Activated CD4-positive, CD25-positive, alpha-beta regulatory T cell treated with anti-CD3 and anti-CD28 coated beads, Interleukin-2, amount 50 U/mL, for 24 hours (primary cell): ENCODE measurements at regions not wholly inside any gene's neighbourhood (a gene's known extent, or its start where the extent isn't known, plus 50 kb on each side); places are given as distances from the start of the nearest gene placed in this dataset.
A peak's percentile ranks its signal among the peaks of the same experiment; 100 is the strongest.
"Not testable (repeated sequence)": the region's sequence is repeated elsewhere in the genome, so short reads cannot be mapped to it uniquely, and the experiment has no call there.

ENCODE experiments used
- ATAC-seq, 2 donors: fragments of 150-1000 bp; cut with Tn5 transposase; one replicate each; pipeline ENCODE4 v1.10.0; 2021; ENCODE audit warnings: mild to moderate bottlenecking in 1 of 2, moderate library complexity in 1 of 2

DNA sequence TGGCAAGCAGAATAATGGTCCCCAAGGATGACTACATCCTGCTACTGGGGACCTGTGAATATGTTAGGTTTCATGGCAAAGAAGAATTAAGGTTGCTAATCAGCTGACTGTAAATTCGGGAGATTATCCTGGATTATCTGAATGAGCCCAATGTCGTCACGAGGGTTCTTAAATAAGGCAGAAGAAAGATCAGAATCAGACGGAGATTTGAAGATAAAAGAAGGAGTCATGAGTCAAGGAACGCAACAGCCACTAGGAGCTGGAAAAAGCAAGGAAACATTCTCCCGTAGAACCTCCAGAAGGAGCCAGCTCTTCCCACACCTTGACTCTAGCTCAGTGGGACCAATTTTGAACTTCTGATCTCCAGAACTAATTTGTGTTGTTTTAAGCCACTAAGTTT, 82.9 kb upstream of the APBB1IP start:
- no peak for ATAC-seq

DNA sequence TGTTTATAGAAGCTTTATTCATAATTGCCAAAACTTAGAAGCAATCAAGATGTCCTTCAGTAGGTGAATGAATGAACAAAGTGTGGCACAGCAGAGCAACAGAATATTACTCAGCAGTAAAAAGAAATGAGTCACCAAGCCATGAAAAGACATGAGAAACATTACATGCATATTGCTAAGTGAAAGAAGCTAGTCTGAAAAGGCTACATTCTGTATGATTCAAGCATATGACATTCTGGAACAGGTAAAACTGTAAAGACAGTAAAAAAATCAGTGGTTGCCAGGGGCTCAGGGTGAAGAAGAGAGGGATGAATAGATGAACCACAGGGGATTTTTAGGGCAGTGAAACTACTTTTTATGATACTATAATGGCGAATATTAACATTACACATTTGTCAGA, 80.9 kb upstream of the APBB1IP start:
- peak; percentile 96 to 97 for ATAC-seq

DNA sequence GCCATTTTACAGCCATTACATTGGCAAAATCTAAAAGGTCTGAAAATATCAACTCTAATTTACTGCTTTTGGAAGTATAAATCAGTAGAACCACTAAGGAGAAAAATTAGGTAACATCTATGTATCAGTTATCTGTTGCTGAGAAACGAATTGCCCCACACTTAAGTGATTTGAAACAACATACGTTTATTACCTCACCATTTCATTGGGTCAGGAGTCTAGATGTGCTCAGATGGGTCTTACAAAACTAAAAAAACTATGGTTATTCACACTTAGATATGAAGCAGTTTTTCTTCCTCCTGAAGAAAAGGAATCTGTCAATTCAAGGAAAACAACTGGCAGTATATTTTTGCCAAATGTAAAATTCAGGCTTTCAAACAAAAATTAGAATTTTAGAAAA, 80.1 kb upstream of the APBB1IP start:
- ATAC-seq, result no peak

DNA sequence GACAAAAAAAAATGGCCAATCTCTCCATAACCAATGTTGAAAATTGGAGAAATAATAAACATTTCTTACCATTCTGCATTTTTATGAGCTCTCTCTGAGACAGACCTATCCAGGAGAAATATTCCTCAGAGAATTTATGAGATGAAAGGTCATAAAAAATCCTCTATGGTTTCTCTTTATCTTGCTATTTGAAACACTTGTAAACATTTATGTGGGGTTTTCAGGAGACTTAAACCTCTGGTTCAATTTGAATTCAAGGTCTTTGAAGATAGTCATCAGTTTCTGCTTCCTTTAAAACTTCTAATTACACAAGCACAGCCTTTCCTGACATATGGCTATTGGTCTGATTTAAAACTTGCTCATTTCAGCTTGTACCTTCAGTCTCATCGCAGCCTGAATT, 78.5 kb upstream of the APBB1IP start:
- ATAC-seq, result no peak

DNA sequence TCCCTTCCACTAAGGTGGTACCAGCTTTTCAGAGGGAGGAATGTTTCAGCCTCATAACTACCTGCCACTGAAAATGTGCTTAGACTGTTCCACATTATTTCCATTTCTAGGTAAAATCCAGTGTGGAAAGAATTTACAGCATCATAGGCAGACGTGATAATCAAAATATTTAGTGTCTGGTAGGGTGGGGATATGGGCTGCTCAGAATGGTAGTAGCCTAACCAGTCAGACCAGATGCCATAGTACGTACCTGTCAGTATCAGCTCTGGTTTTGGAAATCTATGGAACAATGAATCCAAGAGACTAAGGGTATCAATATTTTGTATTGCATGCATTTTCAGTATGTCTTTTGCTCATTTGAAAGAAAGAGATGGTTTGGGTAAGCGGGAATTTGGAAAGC, 76.8 kb upstream of the APBB1IP start:
- no peak for ATAC-seq

DNA sequence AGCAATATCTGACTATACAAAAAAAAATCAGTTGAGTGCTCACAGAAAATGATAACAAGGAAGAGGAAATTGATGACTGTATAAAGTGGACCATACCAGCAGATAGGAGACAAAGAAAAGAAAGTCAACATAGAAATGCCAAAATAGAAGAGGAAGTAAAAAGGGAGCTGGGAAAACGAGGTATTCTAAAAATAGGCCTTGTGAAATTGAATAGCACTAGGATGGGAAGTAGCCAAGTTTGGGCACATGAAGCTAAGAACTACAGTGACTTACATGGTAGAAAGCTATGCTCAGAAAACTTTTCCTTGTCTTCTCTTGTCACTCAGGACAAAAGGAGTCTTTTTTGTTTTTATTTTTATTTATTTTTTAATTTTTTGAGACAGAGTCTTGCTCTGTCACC, 76.2 kb upstream of the APBB1IP start:
- ATAC-seq, result no peak

DNA sequence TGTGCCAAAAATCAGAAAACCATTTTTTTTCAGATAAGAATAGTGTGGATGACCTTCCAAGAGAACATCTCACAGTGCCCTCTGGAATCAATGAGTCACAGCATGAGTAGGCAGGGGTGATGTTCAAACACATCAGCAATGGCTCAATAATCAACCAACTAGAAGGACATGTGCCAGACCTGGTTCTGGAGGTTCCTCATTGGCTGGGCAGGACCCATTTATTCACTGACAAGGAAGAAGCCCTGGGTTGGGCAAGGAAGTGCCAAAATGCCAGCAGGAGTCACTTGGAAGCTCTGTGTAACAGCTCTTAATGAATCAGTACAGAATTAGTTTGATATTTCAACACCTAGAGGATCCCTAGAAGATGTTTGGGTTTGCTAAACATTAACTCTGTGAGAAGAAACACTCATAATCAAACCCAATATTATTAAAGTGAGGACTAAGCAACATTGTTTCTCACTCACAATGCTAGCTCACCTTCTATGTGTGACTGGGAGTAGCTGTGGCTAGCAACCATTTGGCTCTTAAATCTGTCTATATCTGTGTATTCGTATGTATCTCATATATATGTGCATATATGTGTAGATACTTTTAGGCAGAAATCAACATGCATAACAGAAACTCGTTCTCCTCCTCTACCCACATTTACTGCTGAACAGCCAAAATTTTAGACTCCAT, 72.3 kb upstream of the APBB1IP start:
- no peak for ATAC-seq

DNA sequence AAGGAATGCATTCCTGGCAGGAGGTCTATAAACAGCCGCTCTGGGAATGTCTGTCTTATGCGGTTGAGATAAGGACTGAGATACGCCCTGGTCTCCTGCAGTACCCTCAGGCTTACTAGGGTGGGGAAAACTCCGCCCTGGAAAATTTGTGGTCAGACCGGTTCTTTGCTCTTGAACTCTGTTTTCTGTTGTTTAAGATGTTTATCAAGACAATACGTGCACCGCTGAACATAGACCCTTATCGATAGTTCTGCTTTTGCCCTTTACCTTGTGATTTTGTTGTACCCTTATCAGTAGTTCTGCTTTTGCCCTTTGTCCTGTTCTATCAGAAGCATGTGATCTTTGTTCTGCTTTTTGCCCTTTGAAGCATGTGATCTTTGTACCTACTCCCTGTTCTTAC, 71.1 kb upstream of the APBB1IP start:
- ATAC-seq, result not testable (repeated sequence)

DNA sequence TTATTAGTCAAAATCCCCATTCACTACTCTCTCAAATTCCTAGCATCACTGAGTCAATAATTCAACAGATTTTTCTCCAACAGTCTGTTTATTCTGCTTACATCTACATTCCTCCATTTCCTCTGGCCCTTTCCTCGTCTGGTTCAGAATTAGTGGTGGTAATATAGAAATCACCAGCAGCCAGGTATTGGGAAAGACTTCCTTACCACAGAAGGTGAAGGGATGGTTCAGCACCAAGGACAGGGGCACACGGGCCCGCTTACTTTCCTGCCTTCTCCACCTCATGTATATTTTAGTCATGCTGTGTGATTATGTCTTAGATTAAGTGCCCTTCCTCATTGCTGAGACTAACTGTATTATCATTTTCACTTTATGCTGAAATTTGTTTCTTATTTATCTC, 70.4 kb upstream of the APBB1IP start:
- no peak for ATAC-seq

DNA sequence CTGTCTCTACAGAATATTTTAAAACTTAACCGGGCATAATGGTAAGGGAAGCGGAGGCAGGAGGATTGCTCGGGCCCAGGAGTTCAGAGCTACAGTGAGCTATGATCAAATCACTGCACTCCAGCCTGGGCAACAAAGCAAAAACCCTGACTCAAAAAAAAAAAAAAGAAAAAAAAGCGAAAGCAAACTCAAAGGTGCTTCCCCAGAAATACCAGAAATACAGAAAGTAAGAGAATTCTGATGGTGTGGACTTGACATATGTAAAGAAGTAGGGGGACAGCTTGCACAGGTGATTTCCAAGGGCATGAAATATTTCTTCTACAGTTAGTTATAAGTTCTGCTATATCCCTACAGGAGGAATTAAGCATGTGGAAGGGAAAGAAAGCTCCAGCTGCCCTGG, 69.7 kb upstream of the APBB1IP start:
- ATAC-seq, result peak in 1 of 2 donors; percentile 20

DNA sequence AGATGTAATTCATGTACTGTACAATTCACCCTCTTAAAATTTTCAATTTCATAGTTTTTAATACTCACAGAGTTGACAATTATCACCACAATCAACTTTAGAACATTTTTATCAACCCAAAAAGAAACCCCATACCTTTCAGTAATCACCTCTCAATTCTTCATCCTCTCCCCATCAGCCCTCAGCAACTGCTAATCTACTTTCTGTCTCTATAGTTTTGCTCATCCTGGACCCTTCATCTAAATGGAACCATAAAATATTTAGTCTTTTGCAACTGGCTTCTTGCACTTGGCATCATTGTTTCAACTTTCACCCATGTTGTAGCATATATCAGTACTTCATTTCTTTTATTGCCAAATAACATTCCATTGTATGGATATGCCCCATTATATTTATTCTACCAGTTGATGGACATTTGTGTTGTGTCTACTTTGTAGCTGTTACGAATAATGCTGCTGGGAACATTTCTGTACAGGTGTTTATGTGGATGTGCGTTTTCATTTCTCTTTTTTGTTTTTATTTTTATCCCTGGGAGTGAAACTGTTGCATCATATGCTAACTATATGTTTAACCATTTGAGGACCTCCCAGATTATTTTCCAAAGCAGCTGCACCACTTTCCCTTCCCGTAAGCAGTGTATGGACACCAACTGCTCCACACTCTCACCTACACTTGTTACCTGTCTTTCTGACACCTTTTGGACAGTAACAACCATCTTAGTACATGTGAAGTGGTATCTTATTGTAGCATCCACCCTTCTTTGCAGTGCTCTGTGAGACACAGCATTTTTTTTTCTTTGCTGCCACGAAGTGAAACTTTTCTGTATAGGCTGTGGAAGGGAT, 65.4 kb upstream of the APBB1IP start:
- no peak for ATAC-seq

DNA sequence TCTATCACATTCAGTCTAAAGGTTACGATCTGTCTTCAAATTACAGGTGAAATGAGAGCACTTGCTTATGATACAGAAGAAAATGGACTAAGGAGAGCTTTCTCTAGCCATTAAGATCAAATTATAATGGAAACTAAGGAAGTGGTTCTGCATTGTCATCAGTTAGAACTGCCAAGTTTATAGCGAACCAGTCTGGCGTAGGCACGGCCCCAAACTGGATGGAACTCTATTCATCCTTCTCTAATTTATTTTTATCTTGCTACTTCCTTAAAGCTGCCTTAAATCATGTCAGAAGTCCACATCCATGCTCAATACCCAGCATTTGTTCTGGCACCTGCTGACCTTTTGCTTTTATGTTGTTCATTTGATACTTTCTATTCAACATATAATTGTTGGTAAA, 63.7 kb upstream of the APBB1IP start:
- ATAC-seq, result no peak

DNA sequence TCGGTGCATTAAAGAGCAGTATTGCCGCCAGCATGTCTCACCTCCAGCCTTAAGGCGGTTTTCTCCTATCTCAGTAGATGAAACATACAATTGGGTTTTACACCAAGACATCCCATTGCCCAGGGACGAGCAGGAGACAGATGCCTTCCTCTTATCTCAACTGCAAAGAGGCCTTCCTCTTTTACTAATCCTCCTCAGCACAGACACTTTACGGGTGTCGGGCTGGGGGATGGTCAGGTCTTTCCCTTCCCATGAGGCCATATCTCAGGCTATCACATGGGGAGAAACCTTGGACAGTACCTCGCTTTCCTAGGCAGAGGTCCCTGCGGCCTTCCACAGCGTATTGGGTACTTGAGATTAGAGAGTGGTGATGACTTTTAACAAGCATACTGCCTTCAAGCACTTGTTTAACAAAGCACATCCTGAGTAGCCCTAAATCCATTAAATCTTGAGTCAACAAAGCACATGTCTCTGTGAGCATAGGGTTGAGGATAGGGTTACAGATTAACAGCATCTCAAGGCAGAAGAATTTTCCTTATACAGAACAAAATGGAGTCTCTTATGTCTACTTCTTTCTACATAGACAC, 60.8 kb upstream of the APBB1IP start:
- not testable (repeated sequence) for ATAC-seq

DNA sequence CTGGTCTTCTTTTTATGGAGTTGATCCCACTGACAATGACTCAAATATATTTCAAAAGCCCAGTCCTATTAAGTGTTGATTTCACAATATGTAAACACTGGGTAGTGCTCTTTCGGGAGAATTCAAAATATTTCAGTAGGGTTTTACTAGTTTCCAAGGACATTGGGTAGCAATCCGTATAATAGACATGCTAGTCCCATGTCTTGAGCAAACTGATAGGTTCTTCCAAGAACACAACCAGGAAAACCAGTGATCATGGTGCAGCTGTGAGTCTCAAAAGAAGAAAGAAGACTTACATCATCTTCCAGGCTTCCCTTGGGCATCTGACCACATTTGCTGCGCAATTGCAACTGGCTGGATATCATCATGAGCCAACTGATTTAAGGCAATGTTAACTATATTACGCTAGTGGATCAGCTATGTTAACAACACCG, 59.3 kb upstream of the APBB1IP start:
- no peak for ATAC-seq

DNA sequence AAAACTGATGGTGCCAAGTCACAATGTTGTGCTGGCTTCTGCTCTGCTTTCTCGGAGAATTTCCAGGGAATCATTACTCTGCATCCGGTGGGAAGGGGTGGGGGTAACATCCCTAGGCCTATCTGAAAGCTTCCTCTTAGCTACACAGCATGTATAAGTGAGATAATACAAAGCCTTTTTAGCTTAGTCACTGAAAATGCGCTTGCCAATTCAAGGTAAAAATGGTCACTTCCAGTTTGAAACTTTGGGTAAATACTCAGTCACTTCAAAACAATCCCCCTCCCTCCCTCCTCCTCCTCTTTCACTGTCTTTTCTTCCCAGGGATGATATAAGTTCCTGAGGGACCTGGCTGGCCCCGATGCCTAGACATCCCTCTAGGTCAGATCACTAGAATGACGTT, 57.3 kb upstream of the APBB1IP start:
- no peak for ATAC-seq

DNA sequence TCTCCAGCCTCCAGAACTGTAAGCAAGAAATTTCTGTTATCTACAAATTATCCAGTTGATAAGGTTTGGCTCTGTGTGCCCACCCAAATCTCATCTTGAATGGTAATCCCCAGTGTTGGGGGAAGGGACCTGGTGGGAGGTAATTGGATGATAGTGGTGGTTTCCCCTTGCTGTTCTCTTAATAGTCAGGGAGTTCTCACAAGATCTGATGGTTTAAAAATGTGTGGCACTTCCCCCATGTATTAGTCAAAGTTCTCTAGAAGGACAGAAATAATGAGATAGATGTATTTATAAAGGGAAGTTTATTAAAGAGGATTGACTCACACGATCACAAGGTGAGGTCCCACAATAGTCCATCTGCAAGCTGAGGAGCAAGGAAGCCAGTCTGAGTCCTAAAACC, 56.2 kb upstream of the APBB1IP start:
- no peak for ATAC-seq

DNA sequence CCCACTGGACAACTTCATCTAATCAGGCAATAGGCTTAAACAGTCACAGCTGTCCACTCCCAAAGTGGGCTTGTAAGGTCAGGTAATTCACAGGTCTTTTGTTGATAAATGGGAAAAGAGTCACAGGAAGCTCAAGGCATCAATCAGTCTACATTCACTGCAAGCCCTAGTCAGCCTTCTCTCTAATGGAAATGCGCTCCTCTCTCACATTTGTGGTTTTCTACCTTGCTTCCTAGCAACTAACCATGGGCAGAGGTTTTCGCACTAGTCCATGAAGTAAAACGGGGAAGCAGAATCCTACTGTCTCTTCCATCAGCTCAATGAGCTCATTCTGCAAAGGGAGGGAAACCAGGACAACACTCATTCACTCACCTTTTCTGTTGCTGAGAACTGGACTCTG, 53.5 kb upstream of the APBB1IP start:
- no peak for ATAC-seq

DNA sequence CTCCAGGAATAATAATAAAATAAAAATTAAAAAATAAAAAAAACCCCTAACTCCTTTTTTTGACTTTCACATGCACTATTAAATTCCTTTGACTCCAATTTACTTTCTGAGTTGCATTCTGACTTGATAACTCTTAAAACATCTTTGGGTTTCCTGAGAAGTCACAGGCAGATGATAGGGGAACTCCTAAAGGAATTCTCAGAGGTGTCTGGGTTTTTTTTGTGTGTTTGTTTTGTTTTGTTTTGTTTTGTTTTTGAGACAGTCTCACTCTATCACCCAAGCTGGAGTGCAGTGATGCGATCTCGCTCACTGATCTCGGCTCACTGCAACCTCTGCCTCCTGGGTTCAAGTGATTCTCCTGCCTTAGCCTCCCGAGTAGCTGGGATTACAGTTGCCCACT, 52.7 kb upstream of the APBB1IP start:
- no peak for ATAC-seq

DNA sequence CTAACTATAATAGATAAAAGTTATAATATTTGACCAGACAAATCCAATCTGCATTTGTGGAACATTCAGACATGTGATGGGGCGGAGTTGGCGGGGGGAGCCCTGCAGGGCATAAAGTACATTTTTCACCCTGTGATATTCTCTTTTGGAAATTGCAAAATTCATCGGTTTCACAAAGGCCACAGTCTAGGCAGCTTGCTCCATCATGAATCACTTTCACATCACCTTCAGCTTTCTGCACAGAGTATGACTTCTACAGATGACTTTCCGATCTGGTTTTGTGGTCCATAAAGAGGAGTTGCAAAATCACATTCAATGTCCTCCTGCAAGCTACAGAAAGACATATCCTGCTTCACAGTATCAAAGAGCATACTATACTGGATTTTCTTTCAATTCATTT, 51.4 kb upstream of the APBB1IP start:
- ATAC-seq, result peak in 1 of 2 donors; percentile 20
